Stomach (tissue), 4 donors: ENCODE measurements at regions not wholly inside any gene's neighbourhood (a gene's known extent, or its start where the extent isn't known, plus 50 kb on each side); places are given as distances from the start of the nearest gene placed in this dataset.

ENCODE experiments used
- EP300 ChIP-seq: sonication (generic); formaldehyde crosslinking; IDR thresholded peaks from one replicate; pipeline ENCODE4 v1.6.1; 2017; ENCODE audit warnings: antibody characterized with exemption
- TF ChIP-seq, protein P1 (sequence below), 7 experiments: fragments of 450-650 bp in 4 of 7; fragments of 200-600 bp in 3 of 7; sonication (generic) in 3 of 7; IDR thresholded peaks; one replicate each; pipeline ENCODE4 v1.5.1; 2016 to 2019; ENCODE audit warnings: antibody characterized with exemption in 7 of 7, control low read depth in 2 of 7, mild to moderate bottlenecking in 1 of 7

DNA sequence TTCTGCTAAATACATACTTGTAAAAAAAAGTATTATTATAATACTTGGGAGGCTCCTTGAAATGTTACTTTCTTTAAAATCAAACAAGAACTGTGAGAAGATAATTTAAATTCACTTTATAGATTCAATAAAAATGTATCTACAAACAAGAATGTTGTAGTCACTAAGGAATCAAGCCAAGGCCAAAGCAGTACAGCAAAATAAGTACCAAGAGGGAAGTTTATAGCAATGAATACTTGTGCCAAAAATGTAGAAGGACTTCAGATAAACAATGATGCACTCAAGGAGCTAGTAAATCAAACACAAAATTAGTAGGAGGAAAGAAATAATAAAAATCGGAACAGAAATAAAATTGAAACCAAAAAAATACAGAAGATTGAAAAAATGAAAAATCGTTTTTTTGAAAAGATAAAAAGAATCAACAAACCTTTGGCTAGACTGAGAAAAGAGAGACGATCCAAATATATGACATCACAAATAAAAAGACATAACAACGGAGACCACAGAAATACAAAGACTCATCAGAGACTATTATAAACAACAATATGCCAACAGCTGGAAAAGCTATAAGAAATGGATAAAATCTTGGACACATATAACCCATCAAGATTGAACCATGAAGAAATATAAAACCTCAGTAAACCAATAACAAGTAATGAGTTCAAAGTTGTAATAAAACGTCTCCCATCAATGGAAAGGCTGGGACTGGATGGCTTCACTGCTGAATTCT is 286.0 kb upstream of the TMEM229A start:
- no peak for TF ChIP-seq EP300
- TF ChIP-seq, protein P1, sequence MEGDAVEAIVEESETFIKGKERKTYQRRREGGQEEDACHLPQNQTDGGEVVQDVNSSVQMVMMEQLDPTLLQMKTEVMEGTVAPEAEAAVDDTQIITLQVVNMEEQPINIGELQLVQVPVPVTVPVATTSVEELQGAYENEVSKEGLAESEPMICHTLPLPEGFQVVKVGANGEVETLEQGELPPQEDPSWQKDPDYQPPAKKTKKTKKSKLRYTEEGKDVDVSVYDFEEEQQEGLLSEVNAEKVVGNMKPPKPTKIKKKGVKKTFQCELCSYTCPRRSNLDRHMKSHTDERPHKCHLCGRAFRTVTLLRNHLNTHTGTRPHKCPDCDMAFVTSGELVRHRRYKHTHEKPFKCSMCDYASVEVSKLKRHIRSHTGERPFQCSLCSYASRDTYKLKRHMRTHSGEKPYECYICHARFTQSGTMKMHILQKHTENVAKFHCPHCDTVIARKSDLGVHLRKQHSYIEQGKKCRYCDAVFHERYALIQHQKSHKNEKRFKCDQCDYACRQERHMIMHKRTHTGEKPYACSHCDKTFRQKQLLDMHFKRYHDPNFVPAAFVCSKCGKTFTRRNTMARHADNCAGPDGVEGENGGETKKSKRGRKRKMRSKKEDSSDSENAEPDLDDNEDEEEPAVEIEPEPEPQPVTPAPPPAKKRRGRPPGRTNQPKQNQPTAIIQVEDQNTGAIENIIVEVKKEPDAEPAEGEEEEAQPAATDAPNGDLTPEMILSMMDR (IDR thresholded peaks at IDR 0.05), result no peak
